ENCODE measurements at regions not wholly inside any gene's neighbourhood (a gene's known extent, or its start where the extent isn't known, plus 50 kb on each side); places are given as distances from the start of the nearest gene placed in this dataset.

DNA sequence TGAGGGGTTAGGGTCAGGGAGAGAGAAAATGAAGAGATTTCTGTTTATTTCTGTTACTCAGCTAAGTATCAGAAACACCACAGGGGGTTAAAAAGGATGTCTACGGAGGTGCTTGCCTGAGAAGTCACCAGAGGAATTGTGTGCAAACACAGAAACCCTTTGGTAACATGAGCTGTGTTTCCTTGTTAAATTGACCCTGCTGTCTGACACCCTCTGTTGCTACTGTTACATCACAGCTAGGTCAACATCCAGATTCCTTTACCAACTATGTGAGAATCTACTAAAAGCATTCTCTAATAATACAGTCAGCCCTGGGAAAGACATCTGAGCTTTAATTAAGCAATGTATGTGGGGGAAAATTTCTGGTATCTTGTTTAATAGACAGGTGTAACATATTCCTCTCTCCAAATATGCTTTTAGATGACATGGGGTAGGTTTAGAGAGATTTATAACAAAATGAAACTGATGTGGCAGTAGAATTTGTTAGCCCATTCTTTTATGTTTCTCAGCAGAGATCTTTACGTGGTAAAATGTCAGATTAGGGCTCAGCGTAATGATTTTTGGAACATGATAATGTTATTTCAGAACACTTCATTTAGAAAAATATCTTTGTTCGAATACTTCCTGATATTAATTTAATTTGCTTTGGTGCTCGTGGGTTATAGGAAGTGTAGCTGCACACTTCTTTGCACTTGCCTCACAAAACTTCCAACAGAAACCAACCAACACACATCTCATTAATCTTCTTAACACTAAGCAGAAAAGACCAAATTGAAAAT is 168.0 kb upstream of the AHR start:
- no peak for DNase-seq (ENCODE audit: low spot score)

DNA sequence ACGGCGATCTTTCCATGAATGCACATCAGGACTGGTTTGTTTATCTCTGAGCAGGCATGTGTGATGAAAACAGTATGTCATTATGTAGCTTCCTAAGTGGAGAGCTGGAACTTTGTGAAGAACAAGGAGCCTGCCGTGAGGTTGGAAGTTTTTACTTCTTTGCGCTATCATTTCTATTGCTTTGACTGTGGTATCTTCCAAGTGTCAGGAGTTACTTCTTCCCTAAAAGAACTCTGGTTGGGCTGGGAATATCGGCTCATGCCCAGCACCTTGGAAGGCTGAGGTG is 167.4 kb upstream of the AHR start:
- no peak for DNase-seq (ENCODE audit: low spot score)

DNA sequence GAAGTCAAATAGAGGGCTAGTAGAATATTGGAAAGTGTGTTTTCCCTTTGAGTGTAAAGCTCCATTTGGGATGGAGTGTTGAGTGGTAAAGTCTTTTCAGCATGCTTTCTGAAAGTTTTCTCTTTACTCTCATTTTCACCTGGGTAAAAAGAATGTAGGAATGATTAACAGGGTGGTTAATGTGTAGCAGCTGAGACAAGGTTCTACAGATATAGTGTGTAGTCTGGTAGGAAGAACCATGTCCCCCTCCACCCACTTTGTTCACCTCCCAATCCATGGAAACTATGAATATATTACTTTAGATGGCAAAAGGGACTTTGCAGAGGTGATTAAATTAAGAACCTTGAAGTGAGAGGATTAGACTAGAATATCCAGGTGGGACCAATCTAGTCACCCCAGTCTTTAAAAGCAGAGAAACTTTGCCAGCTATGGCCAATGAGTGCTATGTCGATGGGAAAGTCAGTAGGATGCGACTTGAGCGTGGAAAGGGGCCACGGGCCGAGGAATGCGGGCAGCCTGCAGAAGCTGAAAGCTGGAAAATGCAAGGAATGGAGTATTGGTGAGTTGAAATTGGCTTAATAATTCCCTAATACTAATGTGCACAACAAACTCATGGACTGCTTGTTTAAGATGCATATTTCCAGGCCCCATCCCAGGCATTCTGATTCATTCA is 166.3 kb upstream of the AHR start:
- DNase-seq (ENCODE audit: low spot score), result no peak

- no peak for DNase-seq (ENCODE audit: low spot score)
Observed at GRCh38 chr7:17132726-17133125, 165.7 kb upstream of the AHR start.

DNA sequence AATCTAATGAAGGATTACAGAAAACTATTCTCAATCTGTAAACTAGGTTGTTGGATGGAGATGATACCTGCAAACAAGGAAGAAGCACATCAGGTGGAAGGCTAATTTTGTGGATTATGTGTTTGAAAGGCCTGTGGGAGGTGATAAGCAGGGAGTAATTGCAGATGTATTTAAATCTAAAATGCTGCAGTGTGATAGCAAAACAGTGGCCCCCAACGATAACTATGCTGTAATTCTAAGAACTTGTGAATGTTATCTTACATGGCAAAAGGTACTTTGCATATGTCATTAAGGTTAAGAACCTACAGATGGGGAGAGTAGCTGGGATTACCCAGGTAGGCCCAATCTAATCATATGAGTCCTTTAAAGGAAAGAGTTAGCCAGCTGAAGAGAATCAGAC is 164.5 kb upstream of the AHR start:
- DNase-seq (ENCODE audit: low spot score), result no peak

- no peak for DNase-seq (ENCODE audit: low spot score)
Observed at GRCh38 chr7:17134786-17135185, 163.7 kb upstream of the AHR start.

DNA sequence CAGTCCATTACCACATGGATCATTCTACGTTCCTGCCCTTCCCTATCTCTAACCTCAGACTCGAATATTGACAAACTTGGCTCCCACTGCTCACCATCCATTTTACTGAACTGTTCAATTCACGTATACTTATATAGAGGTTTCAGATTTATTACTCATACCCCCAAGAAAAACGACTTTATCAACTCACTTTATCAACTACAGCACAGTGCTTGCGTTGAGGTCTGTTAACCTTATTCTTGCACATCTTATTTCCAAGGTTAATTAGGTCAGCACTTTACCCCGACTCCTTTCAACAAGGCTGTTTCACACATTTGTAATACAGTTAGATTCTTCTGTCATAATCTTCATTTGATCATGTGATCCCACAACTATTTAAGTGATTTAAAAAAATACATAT is 162.3 kb upstream of the AHR start:
- DNase-seq (ENCODE audit: low spot score), result no peak

DNA sequence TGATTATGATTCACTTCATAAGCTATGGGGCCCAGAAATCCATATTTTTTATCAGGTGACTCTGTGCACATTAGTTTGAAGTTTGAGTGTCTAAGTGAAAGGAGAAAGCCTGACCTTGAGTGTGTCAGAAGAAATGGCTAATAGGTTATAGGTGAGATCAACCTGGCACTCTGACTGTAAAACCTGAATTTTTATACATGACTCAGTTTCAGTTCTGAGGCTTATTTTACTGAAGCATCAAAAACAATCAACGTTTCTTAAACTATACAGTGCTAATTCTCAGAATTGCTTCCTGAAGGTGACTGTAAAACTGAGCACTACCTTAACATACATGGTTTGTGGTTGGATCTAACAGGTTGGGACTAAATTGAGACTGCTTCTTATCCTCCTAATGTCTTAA is 159.4 kb upstream of the AHR start:
- no peak for DNase-seq (ENCODE audit: low spot score)

GRCh38 chr7:17140406-17140805 is 158.0 kb upstream of the AHR start:
- no peak for DNase-seq (ENCODE audit: low spot score)

GRCh38 chr7:17142831-17143541 is 155.5 kb upstream of the AHR start:
- DNase-seq (ENCODE audit: low spot score), result no peak

- no peak for DNase-seq (ENCODE audit: low spot score)
Observed at GRCh38 chr7:17144322-17144721, 154.1 kb upstream of the AHR start.

DNA sequence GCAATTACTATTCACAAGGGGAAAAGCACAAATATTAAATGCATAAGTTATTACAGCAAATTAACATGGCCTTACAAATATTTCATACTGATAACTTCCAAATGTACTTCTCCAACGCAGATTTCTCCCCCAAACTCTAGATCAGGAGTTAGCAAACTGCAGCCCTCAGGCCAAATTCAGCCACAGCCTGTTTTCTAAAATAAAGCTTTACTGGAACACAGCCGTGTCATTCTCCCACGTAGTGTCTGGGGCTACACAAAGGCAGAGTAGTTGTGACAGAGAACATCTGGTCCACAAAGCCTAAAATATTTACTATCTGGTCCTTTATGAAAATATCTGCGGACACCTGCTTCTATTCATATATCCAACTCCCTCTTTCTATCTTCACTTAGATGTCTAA is 151.8 kb upstream of the AHR start:
- no peak for DNase-seq (ENCODE audit: low spot score)

GRCh38 chr7:17147409-17147808 is 151.0 kb upstream of the AHR start:
- no peak for DNase-seq (ENCODE audit: low spot score)

- DNase-seq (ENCODE audit: low spot score), result no peak
Observed at GRCh38 chr7:17150018-17150417, 148.4 kb upstream of the AHR start.

GRCh38 chr7:17152721-17153120 is 145.7 kb upstream of the AHR start:
- DNase-seq (ENCODE audit: low spot score), result no peak

DNA sequence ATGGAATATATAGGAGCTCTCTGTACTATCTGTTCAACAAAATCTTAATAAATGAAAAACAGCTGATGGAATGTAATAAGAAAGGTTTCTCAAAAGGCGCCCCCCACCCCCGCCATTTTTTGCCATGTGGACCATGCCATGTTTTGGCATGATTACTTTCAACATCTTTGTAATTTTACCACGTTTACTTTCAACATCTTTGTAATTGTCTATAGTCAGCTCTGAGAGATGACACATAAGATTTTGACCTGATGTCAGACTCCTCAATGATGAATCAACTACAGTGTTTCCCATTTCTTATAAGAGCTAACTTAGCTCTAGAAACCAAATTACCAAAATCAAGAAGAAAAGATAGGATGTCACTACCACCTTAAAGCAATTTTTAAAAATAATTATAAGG is 144.9 kb upstream of the AHR start:
- no peak for DNase-seq (ENCODE audit: low spot score)

DNA sequence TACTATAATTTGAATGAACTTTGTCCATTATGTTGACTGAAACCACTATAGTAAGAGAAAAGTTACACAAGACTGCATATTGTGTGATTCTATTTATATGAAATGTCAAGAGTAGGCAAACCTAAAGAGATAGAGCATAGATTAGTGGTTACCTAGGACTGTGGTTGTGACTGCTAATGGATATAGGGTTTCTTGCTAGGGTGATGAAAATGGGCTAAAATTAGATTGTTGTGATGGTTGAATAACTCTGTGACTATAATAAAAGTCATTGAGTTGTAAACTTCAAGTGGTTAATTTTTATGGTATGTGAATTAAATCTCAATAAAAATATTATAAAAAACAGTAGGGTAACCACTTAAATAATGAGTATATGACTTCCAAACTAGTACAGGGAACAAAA is 142.9 kb upstream of the AHR start:
- no peak for DNase-seq (ENCODE audit: low spot score)

- no peak for DNase-seq (ENCODE audit: low spot score)
Observed at GRCh38 chr7:17158261-17158660, 140.2 kb upstream of the AHR start.

DNA sequence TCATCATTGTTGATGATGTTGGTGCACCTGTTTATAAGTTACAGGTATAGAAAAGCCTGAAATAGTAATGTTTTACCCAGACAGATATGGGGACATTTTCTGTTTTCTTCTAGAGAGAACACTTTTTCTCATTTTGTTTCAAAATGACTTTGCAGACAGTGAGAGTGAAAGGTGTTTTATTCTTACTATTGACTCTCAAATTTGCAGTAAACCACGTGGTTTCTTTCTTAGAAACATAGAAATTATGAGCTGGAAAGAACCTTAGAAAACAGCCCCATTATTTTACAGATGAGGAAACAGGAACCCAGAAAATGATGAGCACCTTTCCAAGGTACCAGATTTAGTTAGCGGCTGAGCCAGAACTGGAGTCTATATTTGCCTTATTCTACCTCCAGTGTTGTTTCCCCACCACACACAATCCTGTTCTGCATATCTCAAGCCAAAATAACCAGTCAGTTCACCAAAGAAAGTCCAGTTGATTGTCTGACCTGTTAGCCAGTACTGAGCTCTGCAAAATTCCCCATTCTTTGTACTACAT is 138.9 kb upstream of the AHR start:
- DNase-seq (ENCODE audit: low spot score), result no peak

GRCh38 chr7:17166824-17167379 is 131.6 kb upstream of the AHR start:
- DNase-seq (ENCODE audit: low spot score), result no peak

GRCh38 chr7:17168416-17168815 is 130.0 kb upstream of the AHR start:
- no peak for DNase-seq (ENCODE audit: low spot score)

DNA sequence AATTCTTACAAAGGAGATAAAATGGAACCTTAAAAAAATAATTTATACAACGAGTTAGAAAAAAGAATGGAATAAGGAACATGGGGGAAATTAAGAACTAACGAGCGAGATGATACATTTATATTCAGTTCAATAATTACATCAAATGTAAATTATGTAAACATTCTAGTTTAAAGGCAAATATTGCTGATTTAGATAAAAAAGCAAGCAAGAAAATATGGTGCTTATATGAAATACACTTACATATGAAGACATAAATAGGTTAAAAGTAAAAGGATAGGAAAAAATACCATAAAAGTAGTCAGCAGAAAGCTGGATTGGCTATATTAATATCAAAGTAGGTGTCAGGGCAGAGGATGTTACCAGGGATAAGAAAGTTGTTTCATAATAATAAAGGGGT is 127.0 kb upstream of the AHR start:
- DNase-seq (ENCODE audit: low spot score), result no peak

All from hematopoietic multipotent progenitor cell treated with erythropoietin and hydrocortisone succinate and interleukin-3 and kit ligand, for 15 days (in vitro differentiated cells).